HG02840 (cell line): ENCODE measurements at regions not wholly inside any gene's neighbourhood (a gene's known extent, or its start where the extent isn't known, plus 50 kb on each side); places are given as distances from the start of the nearest gene placed in this dataset.

Experiments used
- ATAC-seq: cut with Tn5 transposase; IDR thresholded peaks from one replicate; pipeline ENCODE4 v1.9.1; 2021; ENCODE audit warnings: mild to moderate bottlenecking, moderate library complexity, moderate number of reproducible peaks; ENCODE audit not compliant: unreplicated experiment, low FRiP score

DNA sequence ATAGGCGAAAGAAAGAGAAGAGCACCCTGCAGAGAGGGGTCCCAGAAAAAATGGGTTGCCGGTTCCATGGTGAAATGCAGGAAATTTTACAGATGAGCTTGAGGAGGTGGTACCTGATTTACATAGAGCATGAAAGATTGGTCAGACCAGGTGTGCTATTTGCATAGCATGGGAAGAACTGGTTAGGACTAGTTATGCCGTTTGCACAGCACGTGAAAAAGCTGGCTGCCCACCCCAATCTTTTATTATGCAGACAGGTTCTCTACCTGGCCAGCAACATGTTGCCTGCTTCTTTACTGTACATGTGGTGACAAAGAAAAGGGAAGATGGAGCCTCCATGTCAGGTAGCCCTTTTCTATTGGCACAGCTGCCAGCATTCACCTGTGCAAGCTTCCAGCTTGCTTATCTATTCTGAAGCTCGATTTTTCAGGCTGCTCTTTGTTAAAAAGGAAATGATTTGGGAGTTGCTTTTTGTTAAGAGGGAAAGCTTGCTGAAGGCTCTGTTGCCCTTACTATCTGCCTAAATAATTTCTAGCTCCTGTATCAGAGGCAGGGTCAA lies 62.9 kb upstream of the ELK3 start:
- ATAC-seq: no peak

DNA sequence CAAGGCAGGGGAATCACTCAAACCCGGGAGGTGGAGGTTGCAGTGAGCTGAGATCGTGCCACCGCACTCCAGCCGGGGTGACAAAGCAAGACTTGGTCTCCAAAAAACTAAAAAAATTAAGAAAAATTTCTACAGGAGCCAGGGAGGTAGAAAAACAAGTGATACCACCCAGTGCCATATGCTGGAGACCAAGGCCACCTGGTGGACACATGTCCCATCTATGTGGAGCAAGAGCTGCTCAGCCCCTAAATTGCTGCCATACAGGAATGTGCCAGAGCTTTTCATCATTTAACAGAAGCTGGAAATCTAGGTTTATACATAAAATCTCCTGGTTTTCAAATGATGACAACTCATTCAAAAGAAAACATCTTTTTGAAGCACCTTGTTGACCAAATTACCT lies 61.4 kb upstream of the ELK3 start:
- no peak for ATAC-seq

DNA sequence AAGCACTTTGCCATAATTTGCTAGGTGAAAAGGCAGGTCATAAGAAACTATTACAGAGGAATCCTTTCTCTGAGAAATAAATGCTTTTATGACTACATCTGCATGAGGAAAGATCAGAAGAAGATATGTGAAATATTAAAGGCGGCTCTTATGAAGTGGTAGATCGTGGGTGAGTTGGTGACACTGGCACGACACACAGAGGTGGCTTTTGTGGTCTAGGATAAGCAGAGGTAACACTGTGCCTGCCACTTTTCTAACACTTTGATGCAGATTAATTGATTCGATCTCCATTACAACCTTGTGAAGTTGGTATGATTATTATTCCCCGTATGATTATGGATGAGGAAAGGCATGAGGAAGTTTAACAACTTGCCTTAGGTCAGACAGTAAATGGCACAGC lies 60.0 kb upstream of the ELK3 start:
- ATAC-seq: no peak

DNA sequence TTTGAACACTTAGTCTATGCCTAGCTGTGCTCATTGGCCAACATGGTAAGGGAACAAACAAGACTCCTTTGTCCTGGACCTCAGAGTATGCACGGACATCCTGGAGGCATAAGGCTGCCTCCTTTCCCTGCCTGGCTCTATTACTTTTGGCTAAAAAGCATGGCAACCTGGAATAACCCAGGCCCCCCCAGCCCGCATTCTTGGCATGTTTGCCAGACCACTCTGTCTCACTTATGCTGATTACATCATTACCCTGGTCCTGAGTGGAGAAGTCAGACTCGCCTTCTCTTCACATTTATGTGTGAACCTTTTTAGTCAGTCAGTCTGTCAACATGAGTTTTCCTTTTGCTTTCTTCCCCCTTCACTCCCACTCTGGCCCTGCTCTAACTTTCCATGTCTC lies 58.0 kb upstream of the ELK3 start:
- ATAC-seq: no peak

DNA sequence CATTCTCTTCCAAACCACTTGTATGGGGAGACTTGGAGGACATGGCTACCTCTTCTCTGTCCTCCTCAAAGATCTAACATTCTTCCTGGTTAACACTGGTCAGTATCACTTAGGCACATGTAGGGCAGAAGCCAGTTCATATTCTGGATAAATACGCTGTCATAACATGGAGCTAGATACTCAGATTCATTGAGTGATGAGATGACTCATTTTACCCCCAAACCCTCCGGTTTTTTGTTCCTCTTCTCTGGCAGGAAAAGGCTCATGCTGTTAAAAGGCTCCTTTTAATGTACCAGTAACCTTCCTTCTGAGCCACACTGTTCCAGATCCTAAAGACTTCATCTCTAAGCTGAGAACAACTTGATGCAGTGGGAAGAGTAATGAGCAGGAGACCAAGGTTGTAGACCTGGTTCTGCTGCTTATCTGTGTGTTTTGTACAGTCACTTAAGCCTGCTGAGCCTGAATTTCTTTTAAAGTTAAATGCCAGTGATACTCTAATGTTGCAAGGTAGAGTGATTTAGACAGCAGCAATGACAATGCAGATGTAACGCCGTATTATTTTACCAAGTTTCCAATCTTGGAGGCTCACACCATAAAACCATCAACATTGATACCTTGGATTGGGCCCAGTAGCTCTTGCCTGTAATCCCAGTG lies 57.3 kb upstream of the ELK3 start:
- ATAC-seq: no peak

DNA sequence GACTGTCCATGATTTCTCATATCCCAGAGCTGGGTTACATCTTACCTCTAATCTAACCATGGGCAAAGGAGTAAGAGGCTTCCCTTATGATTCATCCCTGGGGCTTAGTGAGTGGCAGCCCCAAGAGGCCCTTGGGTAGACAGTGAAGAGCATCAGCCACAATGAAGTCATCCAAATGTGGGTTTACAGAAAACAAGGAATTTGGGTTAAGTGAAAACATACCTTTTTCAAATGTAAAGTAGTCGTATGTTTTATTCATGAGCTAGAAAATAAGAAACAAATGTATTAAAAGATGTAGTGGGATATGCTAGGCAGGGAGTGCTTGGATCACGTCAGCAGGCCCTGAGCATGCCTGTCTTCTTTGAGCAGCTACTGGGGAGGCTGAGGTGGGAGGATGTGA lies 54.0 kb upstream of the ELK3 start:
- ATAC-seq: no peak

DNA sequence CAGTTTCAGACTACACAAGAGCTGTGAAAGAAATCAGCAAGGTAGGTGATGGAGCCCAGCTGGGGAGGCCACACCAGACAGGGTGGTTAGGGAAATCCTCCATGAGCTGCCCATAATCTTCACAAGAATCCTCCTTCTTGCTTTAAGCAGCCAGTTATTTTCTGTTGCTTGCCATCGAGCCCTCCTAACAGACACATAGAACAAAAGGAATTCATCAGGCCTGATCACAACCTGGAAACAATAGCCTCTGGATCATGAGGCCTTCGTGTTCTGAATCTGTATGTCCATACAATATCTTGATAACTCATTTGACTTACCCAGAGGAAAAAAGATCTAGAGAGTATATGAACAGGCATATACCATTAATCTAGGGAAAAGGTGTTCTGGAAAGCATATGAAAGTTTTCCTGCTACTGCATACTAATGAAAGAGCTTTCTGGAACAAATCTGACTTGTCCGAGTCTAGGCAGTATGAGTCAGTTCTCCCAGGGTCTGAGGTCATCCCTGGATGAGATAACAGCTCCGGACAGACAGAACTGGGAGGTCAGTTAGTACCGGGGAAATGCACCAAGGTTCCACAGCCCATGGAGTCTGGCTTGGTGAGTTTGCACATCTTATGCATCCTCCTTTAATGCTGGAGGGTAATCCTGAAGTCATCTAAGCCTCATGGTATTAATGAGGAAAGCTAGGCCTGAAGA lies 52.8 kb upstream of the ELK3 start:
- no peak for ATAC-seq

DNA sequence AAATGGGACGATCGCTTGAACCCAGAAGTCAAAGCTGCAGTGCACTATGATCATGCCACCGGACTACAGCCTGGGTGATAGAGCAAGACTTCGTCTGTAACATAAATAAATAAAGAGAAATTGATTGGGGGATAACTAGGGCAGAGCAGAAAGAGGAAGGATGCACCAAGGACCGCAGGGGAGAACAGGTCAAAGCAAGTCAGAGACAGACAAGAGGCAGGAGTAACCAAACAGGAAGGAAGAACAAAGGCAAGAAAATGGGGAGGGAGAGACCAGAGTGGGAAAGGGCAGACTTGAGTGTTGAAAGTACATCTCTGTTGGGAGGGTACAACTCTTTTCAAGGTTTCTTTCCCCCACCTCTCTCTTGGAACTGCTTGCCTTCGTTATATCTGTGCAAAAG lies 50.8 kb upstream of the ELK3 start:
- ATAC-seq: no peak

DNA sequence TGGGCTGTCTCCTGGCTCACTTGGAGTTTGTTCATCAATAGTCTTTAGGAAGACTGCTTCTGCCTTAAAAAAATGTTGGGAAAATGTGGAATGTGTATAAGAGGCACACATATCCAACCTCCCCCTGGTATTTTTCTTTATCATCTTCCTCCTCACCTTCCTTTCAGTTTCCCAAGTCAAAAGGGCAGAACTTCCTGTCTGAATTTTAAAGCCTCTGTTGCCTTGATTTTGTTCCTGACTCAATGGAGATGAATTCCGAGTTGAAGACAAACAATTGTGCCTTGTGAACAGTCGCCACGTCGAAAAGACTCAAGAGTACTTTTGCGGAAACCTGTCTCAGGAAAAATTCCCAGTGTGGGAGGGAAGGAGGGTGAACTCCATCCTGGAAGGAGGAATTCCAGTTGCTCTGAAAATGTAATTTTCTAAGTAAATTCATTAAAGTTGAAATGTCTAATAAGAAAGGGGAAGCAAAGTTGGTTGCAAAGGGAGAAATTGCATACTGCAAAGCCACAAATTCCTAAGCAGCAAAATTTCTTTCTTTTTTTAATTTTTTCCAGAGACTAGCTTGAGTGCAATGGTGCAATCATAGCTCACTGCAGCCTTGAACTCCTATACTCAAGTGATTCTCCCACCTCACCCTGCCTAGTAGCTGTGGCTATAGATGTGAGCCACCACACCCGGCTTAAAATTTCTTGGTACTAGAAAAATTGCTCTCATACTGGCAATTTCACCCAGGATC lies 50.2 kb upstream of the ELK3 start:
- no peak for ATAC-seq
